A673 (cell line): ENCODE measurements at regions not wholly inside any gene's neighbourhood (a gene's known extent, or its start where the extent isn't known, plus 50 kb on each side); places are given as distances from the start of the nearest gene placed in this dataset.

Source experiments
- BruUV-seq: library from RNA; stranded (reverse); fragments of 400-500 nt; replicated peaks from 2 replicates; lab custom pipeline; 2021; lab: Mats Ljungman, UMichigan
- CTCF ChIA-PET: fragments of 300-600 bp; sonication (Branson Sonifier 250); formaldehyde crosslinking; loops from one replicate; lab custom pipeline; 2022; ENCODE audit warnings: antibody characterized with exemption; lab: Charles Lee
- POLR2A ChIA-PET: fragments of 300-600 bp; sonication (Branson Sonifier 250); formaldehyde crosslinking; loops from one replicate; lab custom pipeline; 2022; ENCODE audit warnings: antibody characterized with exemption; ENCODE audit not compliant: low non-redundant PET; lab: Charles Lee
- DNase-seq: peaks from one replicate; pipeline ENCODE4 v3.0.0-alpha.2; 2015; ENCODE audit warnings: low spot score
- H3K27ac ChIP-seq: fragments of 200-600 bp; sonication (generic); 2 replicates; pipeline ENCODE4 v1.5.1; 2016; ENCODE audit warnings: mixed run types, low read depth, mild to moderate bottlenecking, mixed read lengths, antibody characterized with exemption, low read length; ENCODE audit not compliant: poor library complexity, severe bottlenecking
- H3K27me3 ChIP-seq: fragments of 200-600 bp; sonication (generic); replicated peaks from 2 replicates; pipeline ENCODE4 v1.6.1; 2017; ENCODE audit warnings: mixed run types, low read depth, mild to moderate bottlenecking, mixed read lengths, antibody characterized with exemption, low read length; ENCODE audit not compliant: insufficient read depth, poor library complexity
- H3K36me3 ChIP-seq: fragments of 200-600 bp; sonication (generic); 2 replicates; pipeline ENCODE4 v1.6.1; 2016; ENCODE audit warnings: mixed run types, mild to moderate bottlenecking, mixed read lengths, antibody characterized with exemption, low read length; ENCODE audit not compliant: insufficient read depth, poor library complexity, severe bottlenecking
- H3K4me1 ChIP-seq: fragments of 200-600 bp; sonication (generic); 2 replicates; pipeline ENCODE4 v1.6.1; 2017; ENCODE audit warnings: mixed run types, mild to moderate bottlenecking, mixed read lengths, antibody characterized with exemption, low read length; ENCODE audit not compliant: insufficient read depth, poor library complexity, severe bottlenecking
- H3K4me3 ChIP-seq: fragments of 200-600 bp; sonication (generic); 2 replicates; pipeline ENCODE4 v1.5.1; 2016; ENCODE audit warnings: low read depth, mixed run types, mild to moderate bottlenecking, mixed read lengths, low read length; ENCODE audit not compliant: poor library complexity, severe bottlenecking
- H3K9me3 ChIP-seq: fragments of 200-600 bp; sonication (generic); 2 replicates; pipeline ENCODE4 v1.6.1; 2016; ENCODE audit warnings: mixed run types, low read depth, mild to moderate bottlenecking, mixed read lengths, antibody characterized with exemption, low read length; ENCODE audit not compliant: poor library complexity, severe bottlenecking
- CTCF ChIP-seq: fragments of 300-800, 200-600 bp; sonication (generic); conservative IDR thresholded peaks from 2 replicates; pipeline ENCODE4 v1.5.1; 2017; ENCODE audit warnings: low read depth, mild to moderate bottlenecking, antibody characterized with exemption, low read length, moderate library complexity, mixed read lengths
- EZH2 ChIP-seq: fragments of 200-600 bp; sonication (generic); IDR thresholded peaks from 2 replicates; pipeline ENCODE4 v1.6.1; 2017; ENCODE audit warnings: borderline replicate concordance, low read depth, mild to moderate bottlenecking, mixed read lengths, antibody characterized with exemption, low read length; ENCODE audit not compliant: poor library complexity, severe bottlenecking
- intact Hi-C: fragments of 100-400 bp; cut with micrococcal nuclease; formaldehyde crosslinking; loops from one replicate; pipeline ENCODE4 v1.10.0; 2022; ENCODE audit not compliant: unreplicated experiment

GRCh38 chr13:97091196-97091595 lies 96.9 kb upstream of the OXGR1 start:
- H3K4me1 ChIP-seq = no peaks in the 10 kb centered on the region
- H3K27ac ChIP-seq = no peak overlapping the region
- peaks cover 6% of the 10 kb centered on the region for H3K9me3 ChIP-seq
- H3K27me3 ChIP-seq = no peaks in the 10 kb centered on the region
- intact Hi-C loops = no loop called here
- no peak for DNase-seq
- H3K36me3 ChIP-seq = no peaks in the 10 kb centered on the region
- TF ChIP-seq CTCF = no peak
- no peak for TF ChIP-seq EZH2
- ChIA-PET CTCF (no interaction called here), POLR2A (no interaction called here)
- no TSS peak for BruUV-seq
- no peak overlapping the region for H3K4me3 ChIP-seq

GRCh38 chr13:97100821-97101220 lies 106.5 kb upstream of the OXGR1 start:
- ChIA-PET POLR2A (no interaction called here), CTCF (no interaction called here)
- intact Hi-C loops = no loop called here
- Histone ChIP-seq H3K4me3 (no peak overlapping the region), H3K4me1 (no peaks in the 10 kb centered on the region), H3K27ac (no peak overlapping the region), H3K9me3 (no peaks in the 10 kb centered on the region), H3K36me3 (no peaks in the 10 kb centered on the region), H3K27me3 (no peaks in the 10 kb centered on the region)
- no TSS peak for BruUV-seq
- DNase-seq = no peak
- no peak for TF ChIP-seq CTCF
- no peak for TF ChIP-seq EZH2

GRCh38 chr13:97101912-97102708 lies 107.8 kb upstream of the OXGR1 start:
- no peak overlapping the region for H3K27ac ChIP-seq
- intact Hi-C loops = no loop called here
- TF ChIP-seq EZH2 (no peak), CTCF (no peak)
- DNase-seq = no peak
- no peaks in the 10 kb centered on the region for H3K36me3 ChIP-seq
- H3K4me1 ChIP-seq = no peaks in the 10 kb centered on the region
- CTCF ChIA-PET = no interaction called here
- POLR2A ChIA-PET = interaction anchor here (0.6 kb wide), 1 partner anchor 705 kb away, joined by 3 read pairs; no protein-coding TSS in a partner anchor
- H3K4me3 ChIP-seq = no peak overlapping the region
- H3K9me3 ChIP-seq = no peaks in the 10 kb centered on the region
- BruUV-seq = no TSS peak
- H3K27me3 ChIP-seq = no peaks in the 10 kb centered on the region
